ENCODE measurements at regions not wholly inside any gene's neighbourhood (a gene's known extent, or its start where the extent isn't known, plus 50 kb on each side); places are given as distances from the start of the nearest gene placed in this dataset.

DNA sequence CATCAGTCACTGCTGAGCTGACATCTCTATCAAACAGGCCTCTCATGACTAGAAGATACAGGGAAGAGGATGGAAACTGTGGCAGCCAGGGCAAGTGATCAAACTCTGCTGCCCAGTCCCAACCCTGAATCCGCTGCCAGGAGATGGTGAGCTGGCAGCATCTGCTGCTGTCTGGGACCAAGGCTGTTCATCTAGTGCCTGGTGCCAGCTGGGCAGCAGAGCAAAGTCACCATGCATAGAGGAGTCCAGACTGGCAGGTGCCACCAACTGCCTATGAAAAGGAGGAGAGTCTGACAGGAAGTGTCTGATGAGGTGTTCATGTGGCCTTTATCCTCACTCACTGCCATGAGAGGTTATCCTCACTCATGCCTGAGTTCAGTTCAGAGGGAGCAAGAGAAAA, 518.9 kb downstream of the MID1IP1 start:
- no peak overlapping the region for H3K4me3 ChIP-seq
- no peak overlapping the region for H3K27ac ChIP-seq
- TF ChIP-seq CTCF (IDR thresholded peaks at IDR 0.05 in 8 of 11, conservative IDR thresholded peaks at IDR 0.05 in 3 of 11) (no peak), POLR2A (IDR thresholded peaks at IDR 0.05) (no peak), POLR2AphosphoS5 (IDR thresholded peaks at IDR 0.05) (no peak)
- peaks cover 0 to 4% (median 0%) of the 10 kb centered on the region in 7 donors for H3K27me3 ChIP-seq (replicated peaks in 1 of 7)
- WGBS, 5 donors, result 60 to 97% (median 78%) methylated on average over 1 of the region's 1 CpG; no CpG with 5 or more reads in 1 of the 5 donors
- DNase-seq, result no peak
- no peaks in the 10 kb centered on the region for H3K4me1 ChIP-seq
- no peaks in the 10 kb centered on the region for H3K9me3 ChIP-seq
- intact Hi-C loops (cut with DNase I; ENCODE audit: low total_unique reads), result no loop called here
- H3K36me3 ChIP-seq, result no peaks in the 10 kb centered on the region

GRCh38 chrX:39322496-39322895, 521.2 kb downstream of the MID1IP1 start:
- Histone ChIP-seq H3K4me3 (no peak overlapping the region), H3K4me1 (no peaks in the 10 kb centered on the region), H3K9me3 (no peaks in the 10 kb centered on the region), H3K27ac (no peak overlapping the region), H3K36me3 (no peaks in the 10 kb centered on the region), H3K27me3 (replicated peaks in 1 of 7) (peaks cover 0 to 4% (median 0%) of the 10 kb centered on the region in 7 donors)
- no peak for DNase-seq
- WGBS, 5 donors, result 77 to 91% (median 88%) methylated on average over 5 of the region's 5 CpGs
- TF ChIP-seq CTCF (IDR thresholded peaks at IDR 0.05 in 8 of 11, conservative IDR thresholded peaks at IDR 0.05 in 3 of 11) (no peak), POLR2A (IDR thresholded peaks at IDR 0.05) (no peak), POLR2AphosphoS5 (IDR thresholded peaks at IDR 0.05) (no peak)
- intact Hi-C loops (cut with DNase I; ENCODE audit: low total_unique reads), result no loop called here

DNA sequence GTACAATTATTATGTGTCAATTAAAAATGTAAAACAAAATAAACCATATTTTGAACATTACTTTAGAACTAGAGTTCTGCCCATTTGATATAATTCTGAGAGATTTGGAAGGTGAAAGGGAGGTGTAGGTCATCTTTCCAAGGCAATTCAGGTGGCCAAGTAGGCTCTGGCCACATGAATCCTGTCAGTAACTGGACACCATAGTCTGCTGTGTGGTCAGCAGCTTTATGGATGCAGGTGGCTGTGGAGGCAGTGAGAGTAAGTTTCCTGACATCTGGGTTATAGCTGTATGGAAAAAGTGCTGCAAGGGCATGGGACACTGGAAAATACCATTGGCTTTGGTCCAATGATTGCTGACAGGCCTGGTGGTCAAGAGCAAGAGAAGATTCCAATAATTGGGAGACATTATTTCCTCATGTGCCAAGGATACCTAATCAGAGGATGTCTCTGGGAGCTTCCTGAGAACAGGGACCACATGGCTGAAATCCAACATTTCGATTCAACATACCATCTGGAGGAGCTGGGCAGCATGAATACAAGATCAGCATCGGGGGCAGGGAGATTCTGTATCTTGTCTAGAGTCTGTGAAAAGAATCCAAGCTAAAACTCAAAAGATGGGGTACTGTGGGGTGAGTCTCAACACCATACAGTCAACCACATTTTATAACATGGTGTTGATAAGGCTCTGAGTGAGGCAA, 523.1 kb downstream of the MID1IP1 start:
- Histone ChIP-seq H3K27me3 (replicated peaks in 1 of 7) (peaks cover 0 to 4% (median 0%) of the 10 kb centered on the region in 7 donors), H3K36me3 (no peaks in the 10 kb centered on the region), H3K4me1 (no peaks in the 10 kb centered on the region), H3K27ac (no peak overlapping the region), H3K9me3 (no peaks in the 10 kb centered on the region), H3K4me3 (no peak overlapping the region)
- no peak for TF ChIP-seq CTCF (IDR thresholded peaks at IDR 0.05 in 8 of 11, conservative IDR thresholded peaks at IDR 0.05 in 3 of 11)
- TF ChIP-seq POLR2A (IDR thresholded peaks at IDR 0.05), result no peak
- TF ChIP-seq POLR2AphosphoS5 (IDR thresholded peaks at IDR 0.05), result no peak
- intact Hi-C loops (cut with DNase I; ENCODE audit: low total_unique reads), result no loop called here
- no peak for DNase-seq
- WGBS, 5 donors, result 62 to 94% (median 82%) methylated on average over 2 of the region's 2 CpGs

- H3K4me1 ChIP-seq, result peaks cover 0 to 6% (median 0%) of the 10 kb centered on the region in 6 donors
- intact Hi-C loops (cut with DNase I; ENCODE audit: low total_unique reads), result no loop called here
- no peak overlapping the region for H3K27ac ChIP-seq
- WGBS, 5 donors, result 51 to 69% (median 62%) methylated on average over 5 to 7 of the region's 7 CpGs
- no peak overlapping the region for H3K4me3 ChIP-seq
- no peaks in the 10 kb centered on the region for H3K9me3 ChIP-seq
- no peak for DNase-seq
- TF ChIP-seq POLR2AphosphoS5 (IDR thresholded peaks at IDR 0.05), result no peak
- TF ChIP-seq POLR2A (IDR thresholded peaks at IDR 0.05), result no peak
- H3K27me3 ChIP-seq (replicated peaks in 1 of 7), result peaks cover 0 to 4% (median 0%) of the 10 kb centered on the region in 7 donors
- H3K36me3 ChIP-seq, result no peaks in the 10 kb centered on the region
Measured at GRCh38 chrX:39327255-39327654, 526.0 kb downstream of the MID1IP1 start.

Measured in spleen (tissue), 11 donors.